Vagina (tissue), 2 donors: ENCODE measurements at regions not wholly inside any gene's neighbourhood (a gene's known extent, or its start where the extent isn't known, plus 50 kb on each side); places are given as distances from the start of the nearest gene placed in this dataset.

ENCODE experiments used
- POLR2A ChIP-seq, 2 donors: fragments of 450-650 bp; IDR thresholded peaks; one replicate each; pipeline ENCODE4 v1.6.1; 2017; ENCODE audit warnings: antibody characterized with exemption in 2 of 2, mild to moderate bottlenecking in 2 of 2, moderate library complexity in 2 of 2
- POLR2AphosphoS5 ChIP-seq, 2 donors: sonication (generic); formaldehyde crosslinking; IDR thresholded peaks; one replicate each; pipeline ENCODE4 v1.9.0; 2017; ENCODE audit warnings: antibody characterized with exemption in 2 of 2, mild to moderate bottlenecking in 2 of 2, low read depth in 1 of 2; ENCODE audit not compliant: insufficient read depth in 1 of 2
- TF ChIP-seq, protein P1 (sequence below), 3 experiments: fragments of 450-650 bp in 2 of 3; fragments of 200-600 bp in 1 of 3; sonication (generic) in 1 of 3; IDR thresholded peaks; one replicate each; pipeline ENCODE4 v1.5.1; 2017 to 2019; ENCODE audit warnings: antibody characterized with exemption in 3 of 3, mild to moderate bottlenecking in 2 of 3, moderate library complexity in 2 of 3

DNA sequence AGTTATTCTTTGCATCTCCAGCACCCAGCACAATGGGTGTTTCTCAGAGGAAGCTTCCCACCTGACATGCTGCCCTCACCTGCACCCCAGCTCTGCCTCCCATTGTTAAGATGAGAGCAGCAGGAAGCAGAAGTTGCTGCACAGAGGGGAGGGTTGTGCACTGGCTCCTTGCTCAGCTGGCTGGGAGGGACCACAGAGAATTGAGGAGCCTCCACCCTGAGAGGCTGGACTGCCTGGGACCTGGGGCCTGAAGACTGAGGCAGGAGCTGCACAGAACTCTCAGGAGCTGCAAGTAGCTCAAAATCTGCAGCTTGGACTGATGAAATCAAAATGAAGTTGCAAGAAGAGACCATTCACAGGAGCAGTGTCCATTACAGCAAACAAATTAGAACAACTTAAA, 222.3 kb upstream of the LINGO1 start:
- no peak for TF ChIP-seq POLR2A (IDR thresholded peaks at IDR 0.05)
- TF ChIP-seq, protein P1, sequence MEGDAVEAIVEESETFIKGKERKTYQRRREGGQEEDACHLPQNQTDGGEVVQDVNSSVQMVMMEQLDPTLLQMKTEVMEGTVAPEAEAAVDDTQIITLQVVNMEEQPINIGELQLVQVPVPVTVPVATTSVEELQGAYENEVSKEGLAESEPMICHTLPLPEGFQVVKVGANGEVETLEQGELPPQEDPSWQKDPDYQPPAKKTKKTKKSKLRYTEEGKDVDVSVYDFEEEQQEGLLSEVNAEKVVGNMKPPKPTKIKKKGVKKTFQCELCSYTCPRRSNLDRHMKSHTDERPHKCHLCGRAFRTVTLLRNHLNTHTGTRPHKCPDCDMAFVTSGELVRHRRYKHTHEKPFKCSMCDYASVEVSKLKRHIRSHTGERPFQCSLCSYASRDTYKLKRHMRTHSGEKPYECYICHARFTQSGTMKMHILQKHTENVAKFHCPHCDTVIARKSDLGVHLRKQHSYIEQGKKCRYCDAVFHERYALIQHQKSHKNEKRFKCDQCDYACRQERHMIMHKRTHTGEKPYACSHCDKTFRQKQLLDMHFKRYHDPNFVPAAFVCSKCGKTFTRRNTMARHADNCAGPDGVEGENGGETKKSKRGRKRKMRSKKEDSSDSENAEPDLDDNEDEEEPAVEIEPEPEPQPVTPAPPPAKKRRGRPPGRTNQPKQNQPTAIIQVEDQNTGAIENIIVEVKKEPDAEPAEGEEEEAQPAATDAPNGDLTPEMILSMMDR (IDR thresholded peaks at IDR 0.05), result no peak
- TF ChIP-seq POLR2AphosphoS5 (IDR thresholded peaks at IDR 0.05; ENCODE audit: insufficient read depth in 1 of 2, low read depth in 1 of 2), result no peak
